ENCODE measurements at regions not wholly inside any gene's neighbourhood (a gene's known extent, or its start where the extent isn't known, plus 50 kb on each side); places are given as distances from the start of the nearest gene placed in this dataset.

GRCh38 chr18:28281400-28281799 is 104.5 kb upstream of the CDH2 start:
- H2BK20ac ChIP-seq (ENCODE audit: low read length): no peak overlapping the region
- H3K23ac ChIP-seq (ENCODE audit: insufficient read length): no peak overlapping the region
- H3K4me2 ChIP-seq (ENCODE audit: insufficient read depth in 1 of 2, low read depth in 2 of 2, low read length in 2 of 2): peak overlapping the region in 1 of 2 experiments; percentile 11; a peak in 1 of 4 replicates
- peaks cover 0 to 4% (median 2%) of the 10 kb centered on the region in 4 experiments; a peak in 2 of 7 replicates for H3K4me1 ChIP-seq (replicated peaks in 1 of 4; ENCODE audit: control insufficient read depth in 3 of 4, insufficient read depth in 4 of 4, low read length in 3 of 4)
- H3K14ac ChIP-seq (ENCODE audit: insufficient read length): no peak overlapping the region
- POLR2A ChIA-PET (ENCODE audit: partially characterized antibody): interaction anchor here (1.1 kb wide), 1 partner anchor 41 kb away, joined by 3 read pairs; no protein-coding TSS in a partner anchor
- H3K4ac ChIP-seq (replicated peaks; ENCODE audit: insufficient read length, low read depth, low read length): no peak overlapping the region
- H2BK15ac ChIP-seq (ENCODE audit: low read length): no peak overlapping the region
- 57% methylated on average over 2 of the region's 2 CpGs; no CpG with 5 or more reads in 1 of the 2 experiments for WGBS, 2 experiments (ENCODE audit: extremely low coverage in 1 of 2, insufficient coverage in 1 of 2, insufficient read length in 1 of 2, insufficient replicate concordance in 2 of 2, low coverage in 1 of 2, low lambda C conversion rate in 2 of 2, missing lambda C conversion rate in 1 of 2)
- DNase-seq (ENCODE audit: low read depth in 1 of 2, low spot score in 2 of 2) (no peak), FAIRE-seq (peak; percentile 52)
- no peak overlapping the region for H4K8ac ChIP-seq (ENCODE audit: extremely low read depth, insufficient read depth, low read length)
- H3K9me3 ChIP-seq (ENCODE audit: insufficient read depth in 2 of 2, low read depth in 1 of 2, low read length in 1 of 2): no peaks in the 10 kb centered on the region; a peak in 1 of 4 replicates
- H3K4me3 ChIP-seq (ENCODE audit: extremely low read depth in 1 of 4, insufficient read depth in 2 of 4, low read depth in 3 of 4, low read length in 4 of 4): no peak overlapping the region
- no peak for TF ChIP-seq SP2 (IDR thresholded peaks at IDR 0.05; ENCODE audit: low read length)
- no peak for TF ChIP-seq BRCA1 (IDR thresholded peaks at IDR 0.05; ENCODE audit: low read depth, low read length)
- TF ChIP-seq TCF12 (IDR thresholded peaks at IDR 0.05; ENCODE audit: low read depth, low read length): no peak
- TF ChIP-seq SAP30 (IDR thresholded peaks at IDR 0.05; ENCODE audit: insufficient read depth, insufficient replicate concordance, low read length): no peak
- no peak for TF ChIP-seq POLR2AphosphoS5 (IDR thresholded peaks at IDR 0.05; ENCODE audit: low read depth, low read length)
- no peak for TF ChIP-seq ATF2 (IDR thresholded peaks at IDR 0.05; ENCODE audit: low read length)
- no peak for TF ChIP-seq CBX8 (IDR thresholded peaks at IDR 0.05; ENCODE audit: borderline replicate concordance, low read depth, low read length)
- TF ChIP-seq HDAC2 (IDR thresholded peaks at IDR 0.05; ENCODE audit: borderline replicate concordance in 1 of 2, low read depth in 2 of 2, low read length in 2 of 2): no peak
- TF ChIP-seq RBBP5 (IDR thresholded peaks at IDR 0.05; ENCODE audit: borderline replicate concordance, low read depth, low read length): no peak
- H3K36me3 ChIP-seq (ENCODE audit: control insufficient read depth in 2 of 4, insufficient read depth in 4 of 4, low read length in 3 of 4): no peaks in the 10 kb centered on the region
- H4K5ac ChIP-seq (ENCODE audit: insufficient read length, low read depth, low read length): no peak overlapping the region
- H3K79me2 ChIP-seq (ENCODE audit: control insufficient read depth in 1 of 2, insufficient read depth in 2 of 2, low read length in 2 of 2): no peaks in the 10 kb centered on the region
- H4K20me1 ChIP-seq (replicated peaks in 1 of 2; ENCODE audit: control insufficient read depth in 1 of 2, insufficient read depth in 2 of 2, low read length in 2 of 2): no peaks in the 10 kb centered on the region
- no peak overlapping the region for H2BK12ac ChIP-seq (ENCODE audit: low read depth, low read length)
- H2BK5ac ChIP-seq (ENCODE audit: low read depth, low read length): no peak overlapping the region
- peaks cover 0 to 14% (median 7%) of the 10 kb centered on the region in 4 experiments; a peak in 5 of 7 replicates for H3K27me3 ChIP-seq (replicated peaks in 1 of 4; ENCODE audit: control insufficient read depth in 3 of 4, extremely low read depth in 1 of 4, insufficient read depth in 3 of 4, low read length in 3 of 4)
- H3K27ac ChIP-seq (ENCODE audit: low read depth, low read length): no peak overlapping the region
- no peak overlapping the region for H3K56ac ChIP-seq (replicated peaks; ENCODE audit: insufficient read length, low read depth, low read length)
- CTCF ChIA-PET (ENCODE audit: partially characterized antibody): no interaction called here
- H3K23me2 ChIP-seq (ENCODE audit: low read depth, low read length): no peaks in the 10 kb centered on the region
- no peak overlapping the region for H2AFZ ChIP-seq (ENCODE audit: low read length)
- no peaks in the 10 kb centered on the region for H3K79me1 ChIP-seq (ENCODE audit: low read depth, low read length)
- H4K91ac ChIP-seq (replicated peaks; ENCODE audit: insufficient read length, low read length): no peak overlapping the region
- H2BK120ac ChIP-seq (replicated peaks; ENCODE audit: low read depth, low read length): no peak overlapping the region
- H3K9ac ChIP-seq (replicated peaks in 1 of 4; ENCODE audit: extremely low read depth in 1 of 4, low read depth in 3 of 4, low read length in 3 of 4): no peak overlapping the region; a peak in 1 of 7 replicates
- no peak overlapping the region for H3K18ac ChIP-seq (ENCODE audit: extremely low read depth, low read length)
- no peak overlapping the region; the same call in 1 of the 2 replicates for H2AK5ac ChIP-seq (ENCODE audit: low read depth, low read length)
